ENCODE measurements at regions not wholly inside any gene's neighbourhood (a gene's known extent, or its start where the extent isn't known, plus 50 kb on each side); places are given as distances from the start of the nearest gene placed in this dataset.

DNA sequence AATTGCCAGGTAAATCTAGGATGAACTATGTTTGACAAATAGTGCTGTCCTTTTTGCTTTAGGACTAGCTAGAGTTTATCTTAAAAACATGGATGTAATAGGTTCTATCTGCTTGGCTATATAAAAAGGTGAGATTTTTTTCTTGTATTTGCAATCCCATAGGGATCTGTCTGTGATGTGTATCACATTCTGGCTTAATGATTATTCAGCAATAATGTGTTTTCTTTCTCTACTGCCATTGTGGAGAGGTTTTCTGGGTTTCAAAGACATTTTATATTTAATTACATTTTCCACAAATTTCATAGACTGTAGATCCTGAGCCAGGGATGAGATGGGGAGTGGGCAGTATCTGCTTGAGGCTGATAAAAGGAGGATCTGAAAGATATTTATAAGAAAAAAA is 277.8 kb upstream of the SLITRK5 start:
- H3K4me3 Mint-ChIP-seq: no peak overlapping the region
- peaks cover 0 to 5% of the 10 kb centered on the region in 2 donors for H3K9me3 Mint-ChIP-seq
- H3K4me1 Mint-ChIP-seq: no peaks in the 10 kb centered on the region
- H3K27ac Mint-ChIP-seq: no peak overlapping the region
- ATAC-seq: no peak
- no peak for DNase-seq
- no peaks in the 10 kb centered on the region for H3K27me3 Mint-ChIP-seq

DNA sequence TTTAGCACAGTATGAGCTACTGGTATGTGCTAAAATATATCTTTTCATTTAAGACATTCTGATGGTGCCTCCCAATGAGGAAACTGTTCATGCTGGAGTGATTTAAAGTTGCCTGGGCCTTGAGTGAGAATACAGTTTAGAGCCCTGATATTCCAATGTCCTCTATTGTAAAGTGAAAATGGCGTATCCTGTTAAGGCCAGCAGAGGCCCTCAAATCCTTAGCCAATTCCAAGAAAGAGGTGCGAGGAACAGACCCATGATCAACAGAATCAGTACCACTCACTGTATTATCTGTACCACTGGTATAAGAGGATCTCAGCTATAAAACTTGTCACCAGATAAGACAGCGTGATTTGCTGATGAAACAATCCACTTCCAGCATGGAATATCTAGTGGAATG is 273.1 kb upstream of the SLITRK5 start:
- no peaks in the 10 kb centered on the region for H3K27me3 Mint-ChIP-seq
- DNase-seq: no peak
- peaks cover 0 to 5% of the 10 kb centered on the region in 2 donors for H3K9me3 Mint-ChIP-seq
- no peak overlapping the region for H3K4me3 Mint-ChIP-seq
- no peaks in the 10 kb centered on the region for H3K4me1 Mint-ChIP-seq
- no peak for ATAC-seq
- H3K27ac Mint-ChIP-seq: no peak overlapping the region

DNA sequence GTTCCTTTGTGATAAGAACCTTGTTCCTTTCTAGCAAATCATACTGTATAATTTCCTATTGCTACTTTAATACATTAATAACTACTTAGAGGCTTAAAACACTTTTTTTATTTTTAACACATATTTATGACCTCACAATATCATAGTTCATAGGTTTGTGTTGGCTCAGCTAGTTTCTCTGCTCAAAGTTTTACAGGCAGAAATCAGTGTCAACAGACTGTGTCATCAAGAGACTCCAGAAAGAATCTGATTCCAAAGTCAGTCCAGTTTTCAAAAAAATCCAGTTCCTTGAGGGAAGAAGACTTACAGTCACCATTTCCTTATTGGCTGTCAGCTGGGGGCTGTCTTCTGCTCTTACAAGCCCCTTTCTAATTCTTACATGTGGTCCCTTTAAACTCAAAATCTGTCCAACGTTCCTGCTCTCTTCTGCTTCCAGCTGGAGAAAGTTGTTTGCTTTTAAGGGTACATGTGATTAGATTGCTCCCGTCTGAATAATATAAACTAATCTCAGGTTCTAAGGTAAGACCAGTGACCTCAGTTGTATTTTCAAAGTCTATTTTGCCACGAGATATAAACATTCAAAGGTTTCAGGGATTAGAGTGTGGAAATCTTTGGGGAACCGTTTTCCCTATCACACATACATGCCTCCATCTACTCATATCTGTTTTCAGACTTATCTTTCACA is 267.3 kb upstream of the SLITRK5 start:
- Mint-ChIP-seq H3K4me1 (no peaks in the 10 kb centered on the region), H3K9me3 (peaks cover 0 to 9% of the 10 kb centered on the region in 2 donors), H3K27ac (no peak overlapping the region), H3K4me3 (no peak overlapping the region), H3K27me3 (no peaks in the 10 kb centered on the region)
- ATAC-seq (no peak), DNase-seq (no peak)

DNA sequence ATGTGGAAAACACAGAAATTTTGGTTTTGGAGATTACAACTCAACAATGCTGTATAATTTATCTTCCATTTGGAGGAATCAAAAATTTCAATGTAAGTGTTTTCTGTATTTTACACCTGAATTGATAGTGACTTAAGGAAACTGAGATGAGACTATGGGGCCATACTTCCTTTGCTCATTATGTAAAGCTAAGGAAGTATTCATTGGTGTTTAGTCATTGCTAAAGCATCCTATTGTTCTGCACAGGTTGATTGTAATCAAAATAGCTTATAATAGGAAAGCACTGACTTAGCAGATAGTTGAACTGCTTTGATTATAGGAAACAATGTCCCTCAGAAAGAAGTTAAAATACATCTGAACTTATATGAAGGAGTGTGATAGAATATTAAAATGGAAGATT is 244.4 kb upstream of the SLITRK5 start:
- H3K9me3 Mint-ChIP-seq: no peaks in the 10 kb centered on the region
- no peaks in the 10 kb centered on the region for H3K27me3 Mint-ChIP-seq
- ATAC-seq (no peak), DNase-seq (no peak)
- no peaks in the 10 kb centered on the region for H3K4me1 Mint-ChIP-seq
- no peak overlapping the region for H3K27ac Mint-ChIP-seq
- H3K4me3 Mint-ChIP-seq: no peak overlapping the region

DNA sequence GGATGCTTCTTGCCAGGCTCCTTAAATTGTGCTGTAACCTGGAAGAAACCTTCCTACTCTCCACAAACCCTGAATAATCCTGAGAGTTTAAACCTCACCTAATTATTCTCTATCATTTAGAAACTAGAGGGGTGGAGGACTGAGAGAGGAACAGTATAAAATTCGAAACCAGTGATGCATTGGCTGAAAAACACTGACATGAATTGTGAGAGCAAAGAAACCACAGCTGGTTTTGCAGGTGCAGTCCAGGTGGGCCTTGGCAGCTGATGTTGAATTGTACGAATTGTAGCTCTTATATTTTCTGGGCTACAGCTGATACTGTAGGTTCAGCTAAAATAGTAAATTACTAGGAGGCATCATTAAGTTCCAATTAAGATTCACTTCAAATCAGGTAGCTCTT is 227.0 kb upstream of the SLITRK5 start:
- ATAC-seq (no peak), DNase-seq (no peak)
- Mint-ChIP-seq H3K27me3 (no peaks in the 10 kb centered on the region), H3K27ac (no peak overlapping the region), H3K9me3 (peaks cover 4 to 20% of the 10 kb centered on the region in 2 donors), H3K4me3 (no peak overlapping the region), H3K4me1 (no peaks in the 10 kb centered on the region)

DNA sequence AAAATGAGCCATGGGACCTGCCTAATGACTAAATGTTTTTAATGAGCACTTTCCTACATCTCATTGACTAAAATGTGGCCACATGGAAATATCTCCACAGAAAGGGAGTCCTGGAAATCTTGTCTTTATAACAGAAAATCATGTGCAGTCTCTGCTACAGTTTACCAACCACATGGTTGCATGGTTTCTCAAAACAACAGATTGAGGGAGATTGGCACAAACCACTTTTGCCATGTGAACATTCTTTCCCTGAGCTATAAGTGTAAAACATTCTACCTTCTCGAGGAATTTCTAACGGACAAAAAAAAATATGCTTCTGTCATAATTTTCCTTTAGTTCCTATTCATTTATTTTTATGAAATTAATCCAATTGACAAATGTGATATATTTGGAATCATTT is 218.9 kb upstream of the SLITRK5 start:
- DNase-seq (no peak), ATAC-seq (no peak)
- Mint-ChIP-seq H3K27ac (no peak overlapping the region), H3K9me3 (peaks cover 0 to 2% of the 10 kb centered on the region in 2 donors), H3K4me3 (no peak overlapping the region), H3K4me1 (no peaks in the 10 kb centered on the region), H3K27me3 (no peaks in the 10 kb centered on the region)

DNA sequence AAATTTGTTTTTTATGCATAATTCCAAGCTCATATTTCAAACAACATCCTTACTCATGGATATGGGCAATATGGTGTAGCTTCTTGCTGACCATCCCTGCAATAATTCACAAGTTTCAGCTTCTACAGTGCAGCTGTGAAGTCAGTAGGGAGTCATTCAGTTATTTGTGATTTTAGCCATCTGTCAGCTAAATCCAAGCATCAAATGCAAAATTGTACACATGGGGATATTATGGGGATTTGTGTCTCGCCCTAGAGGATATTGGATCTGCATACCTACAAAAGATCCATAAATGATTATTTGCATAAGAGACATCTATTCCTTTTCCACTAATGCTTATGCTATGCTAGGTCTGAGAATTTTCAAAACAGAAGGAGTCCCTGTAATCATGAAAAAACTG is 217.9 kb upstream of the SLITRK5 start:
- ATAC-seq: no peak
- Mint-ChIP-seq H3K9me3 (no peaks in the 10 kb centered on the region), H3K27ac (no peak overlapping the region)

DNA sequence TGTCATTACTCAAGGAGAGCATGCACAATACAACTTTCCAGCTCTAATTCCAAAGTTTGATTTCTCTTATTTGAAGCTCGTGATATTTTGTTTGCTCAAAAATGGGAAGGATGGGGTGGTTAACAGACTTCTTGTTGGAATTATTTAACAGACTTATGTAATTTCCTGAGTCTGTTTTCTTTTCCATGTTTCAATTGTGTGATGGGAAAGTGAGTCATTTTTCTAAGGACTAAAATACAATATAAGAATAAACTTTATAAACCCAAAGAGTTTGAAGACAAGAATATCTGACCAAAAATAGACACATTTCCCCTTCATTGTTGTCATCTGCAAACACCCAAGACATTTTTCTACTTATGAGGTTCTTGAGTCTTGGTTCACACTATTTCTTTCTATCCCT is 211.8 kb upstream of the SLITRK5 start:
- Mint-ChIP-seq H3K27ac (no peak overlapping the region), H3K9me3 (no peaks in the 10 kb centered on the region), H3K4me1 (no peaks in the 10 kb centered on the region), H3K4me3 (no peak overlapping the region), H3K27me3 (no peaks in the 10 kb centered on the region)
- no peak for ATAC-seq
- no peak for DNase-seq

More for the DNA sequence above, 217.9 kb upstream of the SLITRK5 start:
- H3K27me3 Mint-ChIP-seq: no peaks in the 10 kb centered on the region
- H3K4me3 Mint-ChIP-seq: no peak overlapping the region
- no peak for DNase-seq
- no peaks in the 10 kb centered on the region for H3K4me1 Mint-ChIP-seq

DNA sequence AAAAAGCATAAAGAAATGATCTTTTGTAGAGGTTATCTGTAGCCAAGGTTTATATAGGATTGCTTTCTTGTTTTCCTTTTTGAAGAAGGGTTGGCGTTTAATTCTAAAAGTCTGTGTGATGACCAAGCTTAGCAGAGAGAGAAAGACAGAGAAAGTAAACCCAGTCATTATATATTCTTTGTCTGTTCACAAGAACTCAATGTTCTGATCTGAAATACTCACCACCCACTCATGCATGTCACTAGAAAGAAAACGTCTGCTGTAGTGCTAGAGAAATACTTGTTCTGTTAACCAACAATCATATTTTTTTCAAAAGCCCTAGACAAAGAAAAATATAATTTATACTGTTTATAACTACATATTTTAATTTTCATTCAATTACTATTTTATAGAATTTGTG is 173.7 kb upstream of the SLITRK5 start:
- Mint-ChIP-seq H3K4me3 (no peak overlapping the region), H3K27me3 (no peaks in the 10 kb centered on the region), H3K27ac (no peak overlapping the region), H3K9me3 (peaks cover 0 to 6% of the 10 kb centered on the region in 2 donors), H3K4me1 (no peaks in the 10 kb centered on the region)
- no peak for ATAC-seq
- no peak for DNase-seq

DNA sequence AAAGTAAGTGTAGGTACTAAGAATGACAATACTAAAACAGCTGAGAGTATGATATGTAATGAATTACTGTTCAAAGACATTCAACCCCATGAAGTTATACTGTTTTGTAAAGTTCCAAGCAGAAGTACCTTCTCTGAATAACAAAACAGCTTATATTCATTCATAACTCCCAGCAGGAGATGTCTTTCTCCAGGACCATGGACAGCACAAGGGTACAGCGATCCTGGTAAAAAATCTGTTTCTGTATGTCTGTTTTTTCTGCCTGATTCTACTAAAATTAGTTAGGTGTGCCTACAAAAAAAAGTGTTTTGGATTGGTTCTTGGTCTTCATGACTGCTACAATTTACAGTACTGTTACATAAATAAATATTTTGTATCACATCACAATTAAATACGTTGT is 172.5 kb upstream of the SLITRK5 start:
- no peak for ATAC-seq
- H3K4me1 Mint-ChIP-seq: no peaks in the 10 kb centered on the region
- peaks cover 0 to 6% of the 10 kb centered on the region in 2 donors for H3K9me3 Mint-ChIP-seq
- DNase-seq: no peak
- no peaks in the 10 kb centered on the region for H3K27me3 Mint-ChIP-seq
- H3K27ac Mint-ChIP-seq: no peak overlapping the region
- no peak overlapping the region for H3K4me3 Mint-ChIP-seq

DNA sequence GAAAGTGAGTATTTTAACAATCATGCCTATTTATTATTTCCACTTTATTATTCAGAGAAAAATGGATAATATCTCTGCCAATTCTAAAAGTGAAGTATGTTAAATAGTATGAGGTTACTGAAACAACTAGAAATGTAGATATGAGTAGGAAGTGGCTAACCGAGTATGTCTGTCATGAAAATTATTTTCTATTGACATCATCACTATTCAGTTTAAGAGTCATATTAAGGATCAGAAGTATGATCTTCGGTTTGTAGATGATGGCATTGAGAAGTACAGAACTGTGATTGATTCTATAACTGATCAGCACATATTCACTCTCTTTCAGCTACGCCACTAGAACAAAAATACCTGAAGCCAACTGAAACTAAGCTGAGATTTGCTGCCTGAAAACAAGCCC is 146.4 kb upstream of the SLITRK5 start:
- H3K9me3 Mint-ChIP-seq: peaks cover 0 to 13% of the 10 kb centered on the region in 2 donors
- H3K27ac Mint-ChIP-seq: no peak overlapping the region
- H3K4me1 Mint-ChIP-seq: no peaks in the 10 kb centered on the region
- ATAC-seq (no peak), DNase-seq (no peak)
- no peak overlapping the region for H3K4me3 Mint-ChIP-seq
- H3K27me3 Mint-ChIP-seq: no peaks in the 10 kb centered on the region

DNA sequence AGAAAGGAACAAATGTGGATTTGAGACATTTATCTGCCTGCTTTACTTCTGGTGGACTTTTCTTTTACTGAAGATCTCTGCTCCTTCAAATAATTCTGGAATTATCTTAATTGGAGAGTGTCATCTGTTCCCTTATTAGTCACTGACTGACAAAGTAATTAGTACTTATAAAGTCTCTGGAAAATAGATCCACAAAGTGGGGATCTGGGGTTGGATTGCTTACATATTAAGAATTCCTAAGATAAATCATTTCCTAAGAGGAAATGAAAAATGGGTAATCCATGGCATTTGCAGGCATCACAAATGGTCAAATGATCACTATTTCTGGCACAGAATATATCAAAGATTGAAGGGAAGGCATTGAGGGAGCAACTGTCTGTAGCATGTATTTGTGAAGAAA is 137.4 kb upstream of the SLITRK5 start:
- no peak overlapping the region for H3K27ac Mint-ChIP-seq
- H3K9me3 Mint-ChIP-seq: peaks cover 4 to 6% of the 10 kb centered on the region in 2 donors
- ATAC-seq: no peak
- H3K4me1 Mint-ChIP-seq: no peaks in the 10 kb centered on the region
- H3K4me3 Mint-ChIP-seq: no peak overlapping the region
- DNase-seq: no peak
- H3K27me3 Mint-ChIP-seq: no peaks in the 10 kb centered on the region

DNA sequence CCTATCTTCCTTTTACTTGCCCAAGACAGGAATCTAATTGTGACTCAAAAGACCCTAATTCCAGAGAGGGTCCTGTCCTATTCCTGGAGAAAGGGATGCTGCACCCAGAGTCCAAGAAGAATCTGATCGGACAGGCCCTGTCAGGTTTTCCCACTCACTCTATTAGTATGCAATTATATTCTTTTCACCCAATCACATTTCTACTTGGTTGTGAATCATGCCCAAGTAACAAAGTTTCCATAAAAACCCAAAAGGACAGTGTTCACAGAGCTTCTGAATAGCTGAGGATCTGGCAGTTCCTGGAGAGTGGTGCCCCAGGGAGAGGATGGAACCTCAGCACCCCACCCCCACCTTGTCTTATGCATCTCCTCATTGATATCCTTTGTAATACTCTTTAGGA is 135.3 kb upstream of the SLITRK5 start:
- Mint-ChIP-seq H3K9me3 (peaks cover 4 to 6% of the 10 kb centered on the region in 2 donors), H3K4me3 (no peak overlapping the region), H3K4me1 (no peaks in the 10 kb centered on the region), H3K27ac (no peak overlapping the region), H3K27me3 (no peaks in the 10 kb centered on the region)
- no peak for DNase-seq
- no peak for ATAC-seq

DNA sequence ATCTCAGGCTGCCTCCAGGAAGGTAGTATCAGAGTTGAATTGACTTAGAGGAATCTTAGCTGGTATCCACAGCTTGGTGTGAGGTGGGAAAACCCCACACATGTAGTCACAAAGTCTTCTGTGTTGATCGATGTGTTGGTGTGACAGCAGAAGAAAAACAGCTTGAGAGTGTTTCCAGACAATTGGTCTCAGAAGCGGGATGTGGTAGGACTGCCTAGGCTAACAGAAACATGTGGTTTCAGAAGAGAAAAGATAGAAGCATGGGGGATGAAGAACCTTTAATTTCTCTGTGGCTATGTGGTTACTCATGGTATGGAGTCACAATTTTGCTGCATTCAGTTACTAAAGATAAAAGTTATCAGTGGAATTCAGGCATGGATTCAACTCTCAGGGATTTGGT is 134.7 kb upstream of the SLITRK5 start:
- Mint-ChIP-seq H3K27ac (no peak overlapping the region), H3K4me3 (no peak overlapping the region), H3K9me3 (peaks cover 0 to 6% of the 10 kb centered on the region in 2 donors), H3K4me1 (no peaks in the 10 kb centered on the region), H3K27me3 (no peaks in the 10 kb centered on the region)
- no peak for DNase-seq
- peak; percentile 18 for ATAC-seq

DNA sequence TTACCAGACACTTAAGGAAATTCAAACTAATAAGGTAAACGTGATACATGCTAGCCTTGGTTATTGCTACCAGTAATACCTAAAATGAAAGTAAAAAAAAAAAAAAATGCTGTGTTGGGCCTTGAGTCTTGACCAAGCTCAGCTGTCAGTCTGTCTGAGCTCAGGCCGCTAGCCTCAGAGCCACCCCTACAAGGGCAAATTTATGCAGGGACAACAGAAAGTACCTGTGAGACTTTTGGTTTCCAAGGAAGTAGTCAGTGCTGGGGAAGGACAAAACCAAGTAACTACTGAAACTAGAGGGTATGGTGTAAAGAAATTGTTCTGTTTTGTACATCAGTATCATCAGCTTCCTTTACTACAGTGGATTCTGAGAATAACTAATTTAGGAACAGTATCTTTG is 134.3 kb upstream of the SLITRK5 start:
- ATAC-seq (no peak), DNase-seq (no peak)
- Mint-ChIP-seq H3K27ac (no peak overlapping the region), H3K9me3 (peaks cover 0 to 6% of the 10 kb centered on the region in 2 donors), H3K27me3 (no peaks in the 10 kb centered on the region), H3K4me1 (no peaks in the 10 kb centered on the region), H3K4me3 (no peak overlapping the region)

DNA sequence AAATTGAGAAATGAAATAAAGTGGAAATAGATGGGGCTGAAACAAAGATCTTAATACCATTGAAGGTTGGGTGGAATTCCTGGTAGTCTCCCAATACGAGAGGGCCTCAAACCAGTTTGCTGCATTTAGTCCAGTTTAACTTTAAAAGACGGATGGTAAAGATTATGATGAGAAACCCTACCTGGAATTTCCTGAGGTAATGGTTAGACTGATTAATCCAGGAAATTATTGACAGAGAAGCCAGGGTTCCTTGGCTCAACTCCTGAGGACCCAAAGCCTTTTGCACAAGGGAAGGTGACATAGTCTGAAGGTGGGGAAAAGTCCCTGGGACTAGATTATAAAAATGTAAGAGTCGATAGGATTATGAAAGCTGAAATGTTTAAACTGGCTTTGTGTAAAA is 133.2 kb upstream of the SLITRK5 start:
- DNase-seq: no peak
- H3K4me1 Mint-ChIP-seq: no peaks in the 10 kb centered on the region
- H3K9me3 Mint-ChIP-seq: peaks cover 0 to 6% of the 10 kb centered on the region in 2 donors
- no peak overlapping the region for H3K4me3 Mint-ChIP-seq
- ATAC-seq: no peak
- no peak overlapping the region for H3K27ac Mint-ChIP-seq
- H3K27me3 Mint-ChIP-seq: no peaks in the 10 kb centered on the region

DNA sequence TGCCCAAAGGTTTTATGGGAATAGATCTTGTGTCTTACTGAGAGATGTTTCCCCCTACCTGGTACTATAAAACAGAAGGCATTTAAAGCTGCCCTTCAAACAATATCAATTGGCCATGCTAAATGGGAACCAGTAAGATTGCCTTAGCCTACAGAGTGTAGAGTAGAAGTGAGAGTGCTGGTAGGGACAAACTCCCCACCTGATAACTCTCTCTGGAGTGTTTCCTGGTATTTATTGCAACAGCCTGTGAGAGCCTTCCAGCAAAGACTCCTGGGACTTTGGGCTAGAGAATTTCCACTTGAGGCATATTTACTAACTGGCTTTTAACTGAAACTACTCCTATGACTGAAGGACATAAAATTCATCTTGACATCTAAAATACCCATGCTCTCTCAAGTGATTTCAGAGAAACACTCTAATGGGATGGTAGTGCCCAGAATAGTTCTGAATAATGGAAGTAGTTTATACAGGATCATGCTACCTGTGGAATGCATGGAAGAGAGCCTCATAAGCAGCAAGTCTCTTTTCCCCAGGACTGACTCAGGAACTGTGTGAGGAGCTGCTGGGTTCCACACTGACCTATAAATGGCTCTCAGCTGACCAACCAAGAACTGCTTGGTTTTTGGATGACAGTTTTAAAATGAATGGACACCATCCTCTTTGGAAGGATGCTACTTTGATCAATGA is 132.7 kb upstream of the SLITRK5 start:
- Mint-ChIP-seq H3K4me1 (no peaks in the 10 kb centered on the region), H3K9me3 (peaks cover 0 to 6% of the 10 kb centered on the region in 2 donors), H3K4me3 (no peak overlapping the region), H3K27me3 (no peaks in the 10 kb centered on the region), H3K27ac (no peak overlapping the region)
- no peak for DNase-seq
- no peak for ATAC-seq

All from stimulated activated naive CD8-positive, alpha-beta T cell treated with anti-CD3 and anti-CD28 coated beads, Interleukin-15, amount 100 ng/mL, for 72 hours (primary cell).